ENCODE measurements at regions not wholly inside any gene's neighbourhood (a gene's known extent, or its start where the extent isn't known, plus 50 kb on each side); places are given as distances from the start of the nearest gene placed in this dataset.

- TF ChIP-seq GATA1 (IDR thresholded peaks at IDR 0.05; ENCODE audit: low read depth, low read length) (no peak), POLR2A (IDR thresholded peaks at IDR 0.05; ENCODE audit: low read length) (no peak)
- no peak for DNase-seq
These were observed 797.0 kb downstream of the GALR1 start for GRCh38 chr18:78046631-78047030.

GRCh38 chr18:78049281-78049680 is 799.6 kb downstream of the GALR1 start:
- no peak for TF ChIP-seq POLR2A (IDR thresholded peaks at IDR 0.05; ENCODE audit: low read length)
- TF ChIP-seq GATA1 (IDR thresholded peaks at IDR 0.05; ENCODE audit: low read depth, low read length): no peak
- DNase-seq: no peak

GRCh38 chr18:78054801-78055200 is 805.2 kb downstream of the GALR1 start:
- TF ChIP-seq GATA1 (IDR thresholded peaks at IDR 0.05; ENCODE audit: low read depth, low read length): no peak
- no peak for TF ChIP-seq POLR2A (IDR thresholded peaks at IDR 0.05; ENCODE audit: low read length)
- DNase-seq: no peak

GRCh38 chr18:78056011-78056410 is 806.4 kb downstream of the GALR1 start:
- DNase-seq: no peak
- TF ChIP-seq GATA1 (IDR thresholded peaks at IDR 0.05; ENCODE audit: low read depth, low read length): no peak
- TF ChIP-seq POLR2A (IDR thresholded peaks at IDR 0.05; ENCODE audit: low read length): no peak

- DNase-seq: no peak
- TF ChIP-seq POLR2A (IDR thresholded peaks at IDR 0.05; ENCODE audit: low read length): no peak
- TF ChIP-seq GATA1 (IDR thresholded peaks at IDR 0.05; ENCODE audit: low read depth, low read length): no peak
These were observed 820.4 kb downstream of the GALR1 start for GRCh38 chr18:78069784-78070664.

- DNase-seq: no peak
- TF ChIP-seq POLR2A (IDR thresholded peaks at IDR 0.05; ENCODE audit: low read length) (no peak), GATA1 (IDR thresholded peaks at IDR 0.05; ENCODE audit: low read depth, low read length) (no peak)
These were observed 821.6 kb downstream of the GALR1 start for GRCh38 chr18:78071166-78071710.

GRCh38 chr18:78071776-78072175 is 822.1 kb downstream of the GALR1 start:
- DNase-seq: no peak
- no peak for TF ChIP-seq POLR2A (IDR thresholded peaks at IDR 0.05; ENCODE audit: low read length)
- TF ChIP-seq GATA1 (IDR thresholded peaks at IDR 0.05; ENCODE audit: low read depth, low read length): no peak

GRCh38 chr18:78072375-78072774 is 822.7 kb downstream of the GALR1 start:
- TF ChIP-seq POLR2A (IDR thresholded peaks at IDR 0.05; ENCODE audit: low read length) (no peak), GATA1 (IDR thresholded peaks at IDR 0.05; ENCODE audit: low read depth, low read length) (no peak)
- no peak for DNase-seq

GRCh38 chr18:78073275-78073674 is 823.6 kb downstream of the GALR1 start:
- no peak for DNase-seq
- TF ChIP-seq GATA1 (IDR thresholded peaks at IDR 0.05; ENCODE audit: low read depth, low read length) (no peak), POLR2A (IDR thresholded peaks at IDR 0.05; ENCODE audit: low read length) (no peak)

GRCh38 chr18:78074400-78075020 is 824.9 kb downstream of the GALR1 start:
- DNase-seq: no peak
- TF ChIP-seq POLR2A (IDR thresholded peaks at IDR 0.05; ENCODE audit: low read length) (no peak), GATA1 (IDR thresholded peaks at IDR 0.05; ENCODE audit: low read depth, low read length) (no peak)

- TF ChIP-seq GATA1 (IDR thresholded peaks at IDR 0.05; ENCODE audit: low read depth, low read length) (no peak), POLR2A (IDR thresholded peaks at IDR 0.05; ENCODE audit: low read length) (no peak)
- DNase-seq: no peak
These were observed 830.4 kb downstream of the GALR1 start for GRCh38 chr18:78080081-78080480.

GRCh38 chr18:78080761-78081160 is 831.1 kb downstream of the GALR1 start:
- DNase-seq: no peak
- no peak for TF ChIP-seq POLR2A (IDR thresholded peaks at IDR 0.05; ENCODE audit: low read length)
- TF ChIP-seq GATA1 (IDR thresholded peaks at IDR 0.05; ENCODE audit: low read depth, low read length): no peak

GRCh38 chr18:78082816-78083215 is 833.2 kb downstream of the GALR1 start:
- TF ChIP-seq POLR2A (IDR thresholded peaks at IDR 0.05; ENCODE audit: low read length) (no peak), GATA1 (IDR thresholded peaks at IDR 0.05; ENCODE audit: low read depth, low read length) (no peak)
- no peak for DNase-seq

Data from erythroblast (primary cell).